Hepatic stellate cell (primary cell): ENCODE measurements at regions not wholly inside any gene's neighbourhood (a gene's known extent, or its start where the extent isn't known, plus 50 kb on each side); places are given as distances from the start of the nearest gene placed in this dataset.

Experiments
- DNase-seq: peaks from one replicate; pipeline ENCODE4 v3.0.0; 2011; ENCODE audit warnings: low spot score

GRCh38 chr6:121826156-121826810 is 390.8 kb downstream of the GJA1 start:
- DNase-seq = peak; percentile 10

GRCh38 chr6:121828146-121828886 is 392.9 kb downstream of the GJA1 start:
- no peak for DNase-seq

GRCh38 chr6:121830736-121831135 is 395.3 kb downstream of the GJA1 start:
- DNase-seq = no peak

DNA sequence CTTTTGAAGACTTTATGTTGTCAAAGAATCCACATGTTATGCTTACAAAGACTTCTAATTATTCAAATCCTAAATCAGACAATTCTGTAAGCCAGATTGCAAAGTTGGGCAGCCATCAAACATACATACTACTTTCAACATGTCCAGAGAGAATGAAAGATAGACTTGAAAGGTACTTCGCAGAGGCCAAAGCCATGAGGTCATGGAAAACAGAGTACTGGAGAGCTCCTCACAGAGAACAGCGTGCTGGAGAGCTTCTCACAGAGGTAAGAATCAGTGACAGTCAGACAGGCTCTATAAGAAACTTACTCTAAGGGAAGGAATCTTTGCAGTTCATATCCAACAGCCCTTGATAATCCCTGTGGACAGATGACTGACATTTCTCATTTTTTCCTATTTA is 400.2 kb downstream of the GJA1 start:
- no peak for DNase-seq

DNA sequence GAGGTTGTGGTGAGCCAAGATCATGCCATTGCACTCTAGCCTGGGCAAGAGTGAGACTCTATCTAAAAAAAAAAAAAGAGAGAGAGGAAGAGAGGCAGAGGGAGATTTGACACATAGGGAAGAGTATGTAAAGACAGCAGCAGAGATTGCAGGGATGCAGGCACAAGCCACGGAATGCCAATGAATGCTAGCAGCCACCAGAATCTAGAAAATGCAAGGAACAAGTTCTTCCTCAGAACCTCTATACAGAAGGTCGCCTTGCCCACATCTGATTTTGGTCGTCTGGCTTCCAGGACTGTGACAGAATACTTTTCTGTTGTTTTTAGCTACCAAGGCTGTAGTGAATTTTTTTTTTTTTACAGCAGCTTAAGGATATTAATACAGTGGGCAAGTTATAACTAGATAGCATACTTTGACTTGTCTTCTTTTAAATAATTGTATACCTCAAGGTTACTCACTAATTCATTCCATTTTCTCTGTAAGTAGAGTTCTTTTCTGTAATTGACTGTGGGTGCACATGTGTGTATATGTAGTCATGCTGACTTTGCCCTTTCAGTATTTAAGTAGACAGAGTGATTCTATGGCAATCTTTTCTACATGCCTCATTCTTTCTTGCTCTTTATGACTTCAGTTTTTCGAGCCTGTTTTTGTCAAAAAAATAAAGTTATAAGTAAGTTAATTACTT is 402.2 kb downstream of the GJA1 start:
- DNase-seq = no peak

DNA sequence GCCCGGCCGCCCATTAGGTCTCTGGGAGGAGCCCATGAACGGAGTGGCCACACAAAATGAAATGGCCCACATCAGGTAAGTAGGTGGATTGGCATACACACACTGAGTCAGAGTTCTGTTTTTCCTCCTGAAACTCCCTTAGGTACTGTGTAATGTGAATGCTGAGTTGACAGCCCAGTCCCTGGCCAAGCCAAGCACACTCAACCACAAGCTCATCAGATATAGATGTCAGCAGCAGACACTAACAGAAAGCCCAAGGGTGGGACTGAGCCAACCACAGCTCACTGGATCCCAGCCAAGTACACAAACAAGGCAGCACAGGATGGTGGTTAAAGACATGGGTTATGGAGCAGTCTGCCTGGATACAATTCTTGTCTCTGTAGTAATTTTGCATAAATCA is 403.4 kb downstream of the GJA1 start:
- no peak for DNase-seq

DNA sequence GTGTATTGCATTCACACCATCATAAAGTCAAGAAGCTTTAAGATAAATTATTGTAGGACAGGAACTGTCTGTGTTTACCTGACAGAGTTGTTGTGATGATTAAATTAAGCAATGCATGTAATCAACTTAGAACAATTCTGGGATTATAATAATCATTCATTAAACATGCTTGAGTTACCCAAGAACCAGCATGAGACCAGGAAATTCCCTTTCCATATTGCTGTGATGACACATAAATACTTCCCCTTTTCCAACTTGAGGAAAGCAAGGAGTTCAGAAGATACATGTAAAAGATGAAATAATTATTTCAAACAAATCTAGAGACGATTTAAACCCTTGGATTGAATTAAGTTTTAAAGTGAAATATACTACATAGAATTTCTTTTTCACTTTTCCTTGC is 404.4 kb downstream of the GJA1 start:
- no peak for DNase-seq

DNA sequence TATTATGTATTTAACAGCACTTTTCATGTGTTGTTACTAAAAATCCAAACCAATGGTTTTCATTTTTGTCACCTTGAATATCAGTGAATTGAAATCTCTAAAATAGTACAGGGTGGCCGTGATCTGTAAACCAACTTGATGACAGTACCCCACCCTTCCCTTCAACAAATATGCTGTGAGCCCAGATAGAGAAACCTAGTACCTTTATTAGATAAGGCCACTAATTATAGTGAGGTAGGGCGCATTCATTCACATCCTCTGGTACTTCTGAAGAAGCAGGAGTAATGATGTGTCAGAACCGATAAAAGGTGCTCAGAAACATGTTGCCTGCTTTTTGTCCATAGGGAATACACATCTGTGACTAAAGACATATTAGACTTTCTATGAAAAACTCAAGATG is 409.5 kb downstream of the GJA1 start:
- no peak for DNase-seq

DNA sequence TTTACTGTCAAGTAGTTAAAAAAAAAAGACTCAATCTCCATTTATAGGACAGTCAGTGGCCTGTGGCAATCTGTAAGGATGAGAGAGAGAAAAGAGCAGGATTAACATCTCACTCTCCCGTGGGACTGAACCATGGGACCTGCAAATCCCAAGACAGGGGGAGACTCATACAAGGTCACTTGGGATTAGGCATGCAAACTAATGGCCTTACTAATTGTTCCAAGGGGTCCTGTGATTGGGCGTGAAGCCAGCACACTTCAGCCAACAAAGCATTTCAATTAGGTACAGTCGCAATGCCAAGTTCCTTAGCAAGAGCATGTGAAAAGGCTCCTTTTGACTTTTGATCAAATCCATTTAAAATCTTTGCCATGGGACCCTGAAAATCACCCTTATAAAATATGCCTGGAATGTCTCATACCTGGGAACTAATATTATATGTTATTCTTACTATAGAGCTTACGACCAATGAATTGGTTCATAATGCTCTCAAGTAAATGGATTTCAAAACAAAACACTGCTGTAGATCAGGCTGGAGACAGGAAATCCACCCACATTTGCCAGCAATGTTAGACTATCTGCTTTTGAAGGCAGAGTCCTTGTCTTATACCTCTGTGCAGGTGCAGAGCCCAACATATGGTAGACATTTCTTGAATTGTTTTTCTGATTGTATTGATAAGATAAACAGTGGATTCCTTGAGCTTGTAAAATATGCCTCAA is 412.5 kb downstream of the GJA1 start:
- DNase-seq = no peak

- no peak for DNase-seq
These were observed 413.2 kb downstream of the GJA1 start for GRCh38 chr6:121848523-121849255.

DNA sequence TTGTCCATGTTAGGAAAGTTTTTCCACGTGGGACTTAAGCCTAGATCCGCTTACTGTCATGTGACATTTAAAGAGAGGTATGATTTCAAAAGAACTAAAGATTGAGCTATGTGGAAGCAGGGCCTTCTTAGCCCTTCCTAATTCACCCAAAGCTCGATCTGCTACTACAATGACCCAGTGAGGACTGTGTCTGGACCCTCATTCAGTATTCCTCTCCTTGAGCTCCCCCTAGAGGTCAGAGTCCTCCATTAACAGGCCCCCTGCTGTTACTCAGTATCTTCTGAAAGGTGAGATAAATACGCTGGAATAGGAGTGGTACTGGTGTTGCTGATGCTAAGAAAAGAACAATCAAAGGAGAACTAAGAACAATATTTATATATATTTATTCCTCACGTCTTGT is 414.0 kb downstream of the GJA1 start:
- peak; percentile 40 for DNase-seq

- DNase-seq = no peak
These were observed 415.6 kb downstream of the GJA1 start for GRCh38 chr6:121851056-121851455.

DNA sequence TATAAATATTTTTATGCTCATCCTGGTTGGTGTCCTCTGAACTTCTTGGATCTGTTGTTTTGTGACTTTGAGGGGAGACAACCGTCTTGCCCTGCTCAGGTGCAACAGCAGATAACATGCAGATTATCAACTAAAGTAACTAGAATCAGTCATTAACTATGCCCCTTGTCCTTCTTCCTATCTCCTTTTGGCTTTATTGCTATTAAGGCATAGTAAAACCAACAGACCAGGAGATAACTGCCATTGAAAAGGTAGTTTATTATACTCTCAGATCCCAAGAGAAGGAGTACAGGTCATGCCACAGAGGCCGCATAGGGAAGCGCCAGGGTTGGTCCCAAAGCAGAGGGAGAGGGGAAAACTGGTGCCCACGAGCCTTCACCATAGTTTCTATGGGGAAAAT is 418.2 kb downstream of the GJA1 start:
- DNase-seq = no peak

DNA sequence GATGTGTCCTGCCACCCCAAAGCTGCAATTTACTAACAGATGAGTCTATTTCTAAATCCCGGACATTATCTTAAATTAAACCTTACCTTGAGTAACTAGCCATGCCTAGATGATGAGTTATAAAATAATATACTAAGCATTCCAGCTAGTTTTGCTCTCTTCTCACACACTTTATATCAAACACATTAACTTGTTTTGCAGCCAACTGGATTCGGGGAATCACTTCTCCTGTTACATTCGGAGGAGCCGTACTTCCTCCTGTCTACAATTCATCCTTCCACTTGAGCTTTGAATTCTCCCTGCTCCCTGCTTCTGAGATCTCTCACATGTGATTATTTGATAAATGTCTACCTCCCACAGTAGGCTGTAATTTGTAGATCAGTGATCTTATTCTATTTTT is 420.1 kb downstream of the GJA1 start:
- no peak for DNase-seq

GRCh38 chr6:121856296-121856695 is 420.9 kb downstream of the GJA1 start:
- peak; percentile 6 for DNase-seq

GRCh38 chr6:121857551-121857950 is 422.1 kb downstream of the GJA1 start:
- DNase-seq = no peak

DNA sequence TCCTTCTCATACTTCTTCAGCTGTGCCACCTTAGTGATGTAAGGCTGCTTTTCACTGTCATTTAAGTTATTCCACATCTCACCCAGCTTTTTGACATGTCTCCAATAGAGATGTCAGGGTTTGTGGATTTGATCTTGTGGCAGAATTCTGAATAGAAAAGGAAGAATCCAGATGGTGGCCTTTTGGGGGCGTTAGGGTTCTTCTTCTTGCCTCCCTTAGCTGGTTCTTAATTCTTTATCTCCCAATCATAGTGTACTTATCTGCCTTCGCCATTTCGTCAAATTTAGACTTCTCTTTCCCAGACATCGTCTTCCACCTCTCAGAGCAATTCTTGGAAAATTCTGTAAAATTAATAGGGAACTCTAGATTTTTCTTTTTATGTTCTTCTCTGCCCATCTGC is 422.9 kb downstream of the GJA1 start:
- DNase-seq = no peak

- DNase-seq = no peak
These were observed 423.5 kb downstream of the GJA1 start for GRCh38 chr6:121858986-121859385.

- no peak for DNase-seq
These were observed 430.4 kb downstream of the GJA1 start for GRCh38 chr6:121865811-121866210.

GRCh38 chr6:121867095-121867494 is 431.6 kb downstream of the GJA1 start:
- DNase-seq = no peak

DNA sequence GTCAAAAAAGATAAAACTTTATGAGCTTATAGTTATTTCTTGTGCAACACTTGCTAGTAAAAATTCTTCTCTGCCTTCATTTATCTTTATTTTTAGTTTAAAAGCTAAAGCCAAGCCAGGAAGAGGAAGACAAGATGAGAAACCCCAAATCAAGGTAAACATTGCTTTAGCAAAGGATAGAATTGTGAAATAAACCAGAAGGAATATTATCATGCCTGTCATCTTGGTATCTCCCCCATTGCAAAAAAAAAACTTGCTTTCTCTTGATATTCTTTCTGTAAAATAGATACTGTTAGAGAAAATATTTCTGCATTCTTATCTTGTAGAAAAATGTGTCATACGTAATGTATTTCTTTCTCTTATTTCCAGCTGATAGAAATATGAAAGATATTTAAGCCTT is 432.8 kb downstream of the GJA1 start:
- DNase-seq = no peak

GRCh38 chr6:121873595-121873994 is 438.1 kb downstream of the GJA1 start:
- DNase-seq = no peak
